GM21360 (cell line): ENCODE measurements at regions not wholly inside any gene's neighbourhood (a gene's known extent, or its start where the extent isn't known, plus 50 kb on each side); places are given as distances from the start of the nearest gene placed in this dataset.
"Not testable (repeated sequence)": the region's sequence is repeated elsewhere in the genome, so short reads cannot be mapped to it uniquely, and the experiment has no call there.

ENCODE experiments used
- ATAC-seq: cut with Tn5 transposase; IDR thresholded peaks from one replicate; pipeline ENCODE4 v1.9.1; 2021; ENCODE audit warnings: mild to moderate bottlenecking, moderate library complexity; ENCODE audit not compliant: unreplicated experiment

DNA sequence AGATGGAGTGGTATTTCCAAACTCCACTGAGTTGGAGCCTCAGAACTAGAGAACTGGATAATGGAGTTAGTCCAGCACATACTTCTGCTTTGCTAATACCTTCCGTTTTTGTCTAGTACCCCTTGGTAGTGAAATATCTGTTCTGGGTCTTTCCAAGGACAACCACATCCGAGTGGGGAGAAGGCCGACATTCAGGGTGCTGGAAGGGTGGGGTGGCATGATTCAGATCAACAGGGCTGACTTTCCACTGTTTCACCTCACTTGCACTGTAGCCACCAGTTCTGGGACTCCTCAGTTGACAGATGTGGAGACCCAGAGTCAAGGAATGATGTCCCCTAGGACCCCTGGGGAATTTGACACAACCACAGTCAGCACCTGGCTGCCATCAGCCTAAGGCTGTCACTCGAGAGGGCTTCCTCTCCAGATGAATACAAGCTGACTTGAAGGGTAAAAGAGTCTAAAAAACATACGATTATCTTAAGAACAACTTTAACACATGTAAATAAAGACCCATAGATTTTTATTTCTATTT is 84.8 kb upstream of the HNF1B start:
- ATAC-seq = no peak

DNA sequence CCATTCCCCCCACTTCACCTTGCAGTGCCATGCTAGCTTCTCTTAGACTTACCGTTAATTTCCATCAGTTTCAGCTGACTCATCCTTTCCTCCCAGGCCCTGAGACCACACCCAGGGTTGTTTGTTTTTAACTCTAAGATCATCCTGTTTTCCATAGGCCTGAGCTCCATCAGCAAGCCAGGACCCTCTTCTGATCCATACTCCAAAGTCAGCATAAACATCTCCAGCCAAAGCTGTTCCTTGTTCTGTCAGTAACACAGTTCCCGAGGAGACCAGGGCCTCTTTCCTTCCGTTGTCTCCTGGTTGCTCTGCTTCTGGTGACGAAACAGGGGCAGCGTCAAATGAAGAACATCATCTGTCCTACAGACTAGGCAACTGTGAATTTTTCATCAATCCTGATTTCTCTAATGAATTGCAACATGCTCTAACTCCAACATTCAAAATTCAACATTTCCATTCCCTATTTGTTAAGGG is 83.8 kb upstream of the HNF1B start:
- no peak for ATAC-seq

DNA sequence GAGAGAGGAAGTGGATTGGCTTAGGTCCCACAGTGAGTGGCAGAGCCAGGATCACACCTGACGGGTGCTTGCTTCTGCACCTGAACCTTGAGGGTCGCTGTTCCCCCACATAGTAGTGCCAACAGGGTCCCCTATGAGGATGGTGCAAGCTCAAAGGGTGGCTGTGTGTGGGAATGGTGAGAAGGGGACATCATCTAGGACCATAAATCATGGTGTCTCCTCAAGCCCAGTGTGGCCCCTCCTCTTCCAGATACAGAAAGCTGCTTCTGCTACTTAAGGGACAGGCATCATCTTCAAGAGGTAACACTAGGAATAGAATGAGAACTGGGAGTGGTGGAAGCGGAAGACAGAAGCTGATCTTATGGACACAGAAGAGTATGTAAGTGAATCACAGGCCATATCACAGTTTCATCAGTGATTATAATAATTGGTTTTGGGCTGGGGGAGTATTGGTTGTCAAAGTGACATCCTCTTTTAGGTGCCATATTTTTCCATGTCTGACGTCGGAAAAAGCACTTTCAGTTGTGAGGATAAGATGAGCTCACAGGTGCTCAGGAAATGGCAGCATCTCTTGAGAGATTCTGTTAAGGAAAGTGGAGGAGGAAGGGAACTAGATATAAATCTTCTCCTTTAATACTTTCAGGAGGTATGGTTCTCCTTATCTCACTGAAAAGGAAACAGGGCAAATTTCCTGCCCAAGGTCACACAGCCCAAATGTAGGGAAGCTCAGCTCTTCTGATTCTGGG is 83.2 kb upstream of the HNF1B start:
- ATAC-seq = no peak

DNA sequence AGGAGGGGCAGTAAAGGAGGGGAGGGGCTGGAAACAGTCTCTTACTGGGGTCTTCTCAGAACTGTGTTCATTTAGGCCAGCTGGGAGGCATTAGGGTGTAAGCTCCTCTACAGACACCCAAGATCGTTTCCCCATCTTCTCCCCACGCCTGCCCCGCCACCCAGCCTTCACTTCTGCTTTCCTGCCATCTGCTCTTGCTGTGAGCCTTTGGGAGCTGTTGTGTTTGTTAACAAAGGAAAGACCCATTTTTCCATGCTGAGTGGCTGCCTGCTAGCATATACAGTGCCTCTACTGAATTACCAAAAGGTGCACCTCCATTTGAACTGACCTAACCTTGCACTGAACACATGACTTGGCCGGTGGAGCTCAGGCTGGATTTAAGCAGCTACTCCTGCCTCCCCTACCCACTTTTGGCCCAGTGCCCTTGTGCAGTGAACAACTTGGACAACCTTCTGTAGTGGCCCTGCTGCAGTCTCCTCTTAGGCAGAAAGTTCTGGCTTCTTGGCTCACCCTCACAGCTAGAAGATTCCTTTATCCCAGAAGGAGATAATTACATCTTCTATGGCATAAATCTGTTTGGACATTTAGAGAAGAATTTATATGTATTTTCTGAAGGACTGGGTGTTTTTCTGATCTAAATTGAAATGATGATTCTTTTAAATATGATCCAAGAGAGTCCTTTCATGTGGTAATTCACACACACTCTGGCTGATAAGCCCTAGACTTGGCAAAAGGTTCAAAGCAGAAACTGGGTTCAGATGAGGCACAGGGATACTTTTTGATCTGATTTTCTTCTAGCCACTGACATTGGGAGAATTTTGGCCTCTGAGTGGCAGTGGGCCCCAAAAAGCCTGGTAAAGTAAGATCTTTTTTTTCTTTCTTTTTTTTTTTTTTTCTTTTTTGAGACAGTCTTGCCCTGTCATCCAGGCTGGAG is 81.9 kb upstream of the HNF1B start:
- ATAC-seq = no peak

DNA sequence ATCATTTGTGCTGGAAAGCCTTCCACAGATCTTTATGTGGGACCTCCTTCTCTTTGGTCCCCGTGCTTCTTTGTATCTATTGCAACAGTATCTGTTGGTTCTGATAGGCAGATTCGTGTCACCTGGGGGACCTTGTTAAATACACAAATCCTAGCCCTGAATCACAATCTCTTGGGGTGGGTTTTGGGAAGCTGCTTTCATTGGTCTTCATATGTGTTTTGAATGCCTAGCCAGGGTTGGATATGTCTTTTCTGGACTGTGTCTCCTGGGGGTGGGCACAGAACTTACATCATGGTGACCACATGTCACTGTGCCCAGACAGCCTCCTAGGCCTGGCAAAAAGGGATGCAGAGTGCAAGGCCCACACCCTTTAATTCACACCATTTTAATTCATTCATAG is 81.0 kb upstream of the HNF1B start:
- ATAC-seq = no peak

DNA sequence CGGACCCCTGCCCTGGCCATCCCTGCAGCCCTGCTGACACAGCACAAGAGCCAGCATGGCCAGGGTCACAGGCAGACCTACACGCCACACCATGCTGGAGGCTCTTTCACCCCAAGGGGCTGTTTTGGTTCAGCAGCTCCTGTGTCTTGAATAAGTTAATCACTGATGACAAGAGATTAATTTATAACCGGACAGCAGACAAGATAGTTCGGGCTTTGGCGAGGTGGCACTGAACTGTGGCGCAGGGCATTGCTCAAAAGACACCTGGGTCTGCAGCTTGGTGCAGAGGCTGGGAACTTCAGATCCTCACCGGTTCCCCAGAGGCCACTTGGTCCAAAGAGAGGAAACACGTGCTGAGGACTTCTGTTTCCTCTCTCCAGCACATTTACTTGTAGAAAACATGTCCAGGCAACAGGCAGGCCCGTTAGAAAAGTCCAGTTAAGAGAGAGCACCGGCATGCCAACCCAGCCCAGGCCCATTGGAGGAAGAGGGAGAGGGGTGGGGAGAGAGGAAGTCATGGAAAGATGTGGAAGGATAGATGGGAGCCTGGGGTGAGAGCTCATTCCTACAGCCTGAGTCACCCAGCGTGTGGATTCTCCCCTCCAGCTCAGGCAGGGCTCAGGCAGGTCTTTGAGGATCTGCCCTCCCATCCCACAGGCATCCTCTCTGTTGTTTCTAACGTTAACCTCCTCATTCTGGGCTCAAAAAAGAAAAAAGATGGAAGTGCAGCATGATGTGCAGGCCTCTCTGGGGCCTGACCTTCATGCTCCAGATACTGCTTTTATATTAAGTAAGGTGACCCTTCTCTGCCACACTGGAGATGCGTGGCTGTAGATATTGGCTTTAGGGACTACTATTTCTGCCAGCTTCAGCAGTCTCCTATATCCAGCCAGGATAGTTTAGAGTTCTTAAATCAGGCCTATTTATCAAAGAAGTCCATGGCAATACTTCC is 80.0 kb upstream of the HNF1B start:
- no peak for ATAC-seq

DNA sequence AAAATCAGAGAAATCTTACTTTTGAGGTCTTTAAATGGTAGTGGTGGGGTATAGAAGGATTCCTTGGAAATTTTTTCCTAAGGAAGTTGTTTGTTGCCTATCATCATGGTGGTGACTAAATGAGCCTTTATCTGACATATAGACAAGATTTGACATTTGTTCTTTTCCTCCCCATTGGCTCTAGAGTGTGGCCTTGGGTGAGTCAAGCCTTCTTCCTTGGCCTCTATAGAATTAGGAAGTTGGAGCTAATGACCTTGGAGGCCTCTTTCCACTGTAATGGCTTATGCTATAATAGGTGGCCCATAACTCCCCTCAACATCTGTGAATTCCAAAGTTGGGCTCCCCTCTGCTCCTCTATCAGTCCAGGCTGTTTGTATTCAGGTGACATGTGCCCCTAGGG is 79.1 kb upstream of the HNF1B start:
- ATAC-seq = no peak

DNA sequence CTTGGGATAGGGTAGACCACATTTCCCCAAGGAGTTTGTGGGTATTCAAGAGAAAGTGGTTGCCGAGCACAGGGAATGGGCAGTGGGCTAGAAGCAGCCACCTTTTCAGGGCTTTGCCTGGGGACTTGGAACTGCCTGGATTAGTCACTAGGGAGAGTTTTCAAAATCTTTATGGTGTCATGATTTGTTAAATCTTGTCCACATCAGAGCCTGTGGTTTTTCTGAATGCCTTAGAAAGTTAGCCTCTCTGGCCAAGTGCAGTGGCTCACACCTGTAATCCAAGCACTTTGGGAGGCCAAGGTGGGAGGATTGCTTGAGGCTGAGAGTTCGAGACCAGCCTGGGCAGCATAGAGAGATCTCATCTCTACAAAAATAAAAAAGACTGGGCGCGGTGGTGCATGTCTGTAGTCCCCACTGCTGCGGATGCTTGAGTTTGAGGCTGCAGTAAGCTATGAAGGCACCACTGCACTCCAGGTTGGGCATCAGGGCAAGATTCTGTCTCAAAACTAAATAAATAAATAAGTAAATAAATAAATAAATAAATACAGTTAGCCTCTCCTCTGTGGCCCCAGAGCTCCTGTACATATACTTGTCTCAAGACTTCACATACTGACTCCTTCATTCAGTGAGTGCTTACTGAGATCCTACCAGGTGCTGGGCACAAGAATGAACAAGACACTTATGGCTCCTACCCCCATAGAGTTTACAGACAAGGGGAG is 76.3 kb upstream of the HNF1B start:
- ATAC-seq = no peak

DNA sequence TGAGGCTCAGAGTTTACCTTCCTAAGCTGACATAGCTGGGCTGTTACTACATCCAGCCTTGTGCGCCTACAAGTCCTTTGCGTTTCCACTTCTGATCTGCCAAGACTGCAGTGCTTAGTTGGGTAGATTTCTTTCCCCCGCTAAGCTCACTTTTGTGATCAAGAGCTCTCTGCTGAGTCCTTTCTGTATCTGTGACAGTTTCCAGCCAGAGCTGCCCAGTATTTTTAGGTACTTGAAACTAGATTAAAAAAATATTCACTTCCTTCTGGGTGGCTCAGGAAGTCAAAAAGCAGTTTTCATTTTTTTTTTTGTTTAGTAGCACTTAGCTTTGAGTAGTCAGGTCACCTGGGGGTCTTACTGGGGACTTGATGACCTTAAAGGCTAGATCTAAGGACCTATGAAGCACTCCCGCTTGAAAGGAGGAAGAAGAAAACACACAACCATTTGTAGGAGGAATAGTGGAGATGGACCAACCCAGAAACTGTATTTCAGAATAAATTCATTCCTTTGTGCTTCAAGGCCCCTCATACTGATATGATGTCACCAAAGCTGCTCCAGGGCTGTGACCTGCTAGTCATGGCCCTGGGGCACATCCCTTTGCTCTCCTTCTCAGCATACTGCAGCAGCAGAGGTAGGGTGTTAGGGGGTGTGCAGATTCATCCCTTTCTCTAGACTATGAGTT is 75.6 kb upstream of the HNF1B start:
- ATAC-seq = no peak

DNA sequence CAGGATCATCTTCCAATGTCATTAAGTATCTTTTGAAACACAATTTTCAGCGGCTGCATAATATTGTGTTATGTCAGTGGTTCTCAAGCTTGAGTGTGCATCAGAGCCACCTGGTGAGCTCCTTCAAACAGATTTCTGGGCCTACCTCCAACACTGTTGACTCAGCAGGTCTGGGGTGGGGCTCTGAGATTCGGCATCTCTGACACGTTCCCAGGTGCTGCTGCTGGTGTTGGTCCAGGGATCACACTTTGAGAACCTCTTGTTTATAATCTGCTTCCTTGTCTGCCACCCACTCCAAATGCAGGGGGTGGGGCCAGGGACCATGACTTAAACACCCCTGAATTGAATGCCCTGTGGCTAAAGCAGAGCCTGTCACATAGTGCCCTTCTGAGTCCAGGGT is 73.8 kb upstream of the HNF1B start:
- no peak for ATAC-seq

DNA sequence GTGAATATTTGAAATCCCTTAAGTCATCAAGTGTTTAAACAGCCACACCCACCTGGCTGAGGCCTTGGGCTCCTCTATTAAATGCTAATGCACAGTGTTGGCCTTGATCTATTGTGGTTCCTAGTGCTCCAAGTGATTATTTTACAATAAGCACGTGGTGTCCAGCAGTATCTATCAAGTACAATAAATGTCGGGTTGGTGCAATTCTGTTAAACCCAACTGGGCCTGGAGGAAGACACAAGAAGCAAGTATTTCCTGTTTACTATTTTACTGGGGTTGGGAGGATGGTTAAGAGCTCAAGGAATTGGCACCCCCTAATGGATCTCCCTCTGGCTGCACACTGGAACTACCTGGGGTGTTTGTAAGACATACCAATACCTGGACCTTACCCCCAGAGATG is 72.1 kb upstream of the HNF1B start:
- no peak for ATAC-seq

DNA sequence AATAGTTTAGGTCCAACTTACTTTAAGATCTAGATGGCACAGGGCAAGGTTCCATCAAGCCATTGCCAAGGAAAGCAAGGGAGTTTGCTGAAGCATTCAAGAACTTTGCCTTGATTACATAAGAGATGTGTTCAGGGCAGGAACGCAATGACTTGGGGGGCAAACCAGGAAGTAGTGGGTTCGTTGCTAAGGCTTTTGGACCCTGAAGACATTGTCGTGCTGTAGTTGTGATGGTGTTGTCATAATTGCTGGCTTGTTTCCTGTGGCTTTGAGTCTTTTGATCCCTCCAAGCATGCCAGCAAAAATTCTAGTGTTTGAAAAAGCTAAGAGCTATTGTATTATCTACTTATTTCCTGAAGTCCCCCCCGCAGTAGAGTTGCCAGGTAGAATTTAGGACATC is 70.7 kb upstream of the HNF1B start:
- ATAC-seq = no peak

DNA sequence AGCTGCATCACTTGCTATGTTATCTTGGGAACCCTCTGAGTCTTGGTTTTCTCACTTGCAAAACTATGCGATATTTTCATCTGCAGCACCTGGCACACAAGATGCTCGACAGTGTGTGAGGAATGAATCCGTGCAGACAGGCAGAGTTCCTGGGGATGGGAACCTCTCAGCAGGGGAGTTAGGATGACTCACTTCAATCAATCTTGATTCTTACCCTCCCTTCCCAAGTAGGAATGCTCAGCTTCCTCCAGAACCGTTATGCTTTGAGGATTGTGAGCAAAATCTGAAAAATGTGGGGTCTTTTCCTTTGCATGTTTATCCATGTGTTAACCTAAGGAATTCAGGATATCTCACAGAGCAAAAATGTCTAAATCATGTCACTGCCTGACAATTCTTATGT is 68.9 kb upstream of the HNF1B start:
- no peak for ATAC-seq

DNA sequence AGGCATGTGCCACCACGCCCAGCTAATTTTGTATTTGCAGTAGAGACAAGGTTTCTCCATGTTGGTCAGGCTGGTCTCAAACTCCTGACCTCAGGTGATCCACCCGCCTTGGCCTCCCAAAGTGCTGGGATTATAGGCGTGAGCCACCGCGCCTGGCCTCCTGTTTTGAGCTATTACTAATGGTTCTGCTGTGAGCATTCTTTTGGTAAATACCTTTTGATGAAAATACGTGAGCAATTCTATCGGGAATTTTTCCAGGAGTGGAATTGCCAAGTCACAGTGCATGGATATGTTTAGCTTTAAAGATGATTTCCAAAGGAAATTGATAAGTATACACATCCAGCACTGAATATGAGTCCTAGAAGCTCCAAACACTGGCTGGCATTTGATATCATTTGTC is 64.0 kb upstream of the HNF1B start:
- ATAC-seq = not testable (repeated sequence)

DNA sequence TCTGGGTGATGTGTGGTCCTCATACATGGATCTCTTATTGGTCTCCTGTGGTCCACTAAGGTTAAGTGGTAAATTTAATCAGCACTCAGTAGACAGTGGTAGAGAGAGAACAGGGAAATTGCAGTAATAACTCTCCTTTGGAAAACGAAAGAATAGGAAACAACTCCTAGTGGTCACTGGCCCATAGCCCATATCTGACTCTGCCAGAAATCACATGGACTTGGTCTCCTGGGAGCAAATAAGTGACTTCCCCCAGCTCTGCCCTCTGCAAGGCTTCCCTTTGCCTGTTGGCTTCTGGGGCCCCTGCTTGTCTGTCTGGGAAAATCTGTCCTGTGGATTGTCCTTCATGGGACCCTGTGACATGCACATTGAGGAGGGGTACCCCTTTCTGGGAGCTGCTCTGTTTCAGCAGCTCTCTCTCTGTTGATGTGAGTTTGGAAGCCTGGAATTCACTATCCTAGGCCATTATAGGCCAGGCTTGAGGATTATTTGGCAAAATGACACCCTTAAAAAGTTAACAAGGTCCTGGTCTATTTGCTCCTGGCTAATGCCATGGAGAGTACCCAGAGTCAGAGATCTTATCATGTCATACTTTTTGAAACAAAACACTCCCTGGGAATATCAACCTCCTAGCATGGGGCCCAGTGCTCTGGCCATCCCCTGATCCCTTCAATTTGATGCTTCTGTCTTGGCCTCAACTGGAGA is 58.0 kb upstream of the HNF1B start:
- ATAC-seq = no peak

DNA sequence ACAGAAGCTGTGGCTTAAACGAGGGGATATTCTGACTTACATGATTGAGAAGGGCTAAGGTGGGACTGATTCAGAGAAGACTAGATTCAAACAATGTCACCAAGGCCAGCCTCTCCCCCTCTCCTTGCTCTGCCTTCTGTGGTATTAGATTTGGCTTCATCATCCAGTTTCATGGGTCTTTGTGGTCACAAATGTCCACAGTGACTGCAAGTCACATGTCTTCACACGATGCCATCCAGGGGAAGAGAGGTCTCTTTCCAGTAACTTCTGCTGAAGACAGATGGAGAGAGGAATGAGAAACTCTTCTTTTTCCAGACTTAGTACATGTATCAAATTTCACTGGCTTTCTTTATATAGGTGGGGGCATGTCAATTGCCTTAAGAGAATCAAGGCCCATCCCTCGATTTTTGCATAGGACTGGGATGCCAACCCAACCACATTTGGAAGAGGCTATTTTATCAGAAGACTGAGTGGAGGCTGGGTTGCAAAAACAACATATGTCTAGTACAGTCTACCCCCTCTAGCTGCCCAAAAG is 57.3 kb upstream of the HNF1B start:
- ATAC-seq = no peak

DNA sequence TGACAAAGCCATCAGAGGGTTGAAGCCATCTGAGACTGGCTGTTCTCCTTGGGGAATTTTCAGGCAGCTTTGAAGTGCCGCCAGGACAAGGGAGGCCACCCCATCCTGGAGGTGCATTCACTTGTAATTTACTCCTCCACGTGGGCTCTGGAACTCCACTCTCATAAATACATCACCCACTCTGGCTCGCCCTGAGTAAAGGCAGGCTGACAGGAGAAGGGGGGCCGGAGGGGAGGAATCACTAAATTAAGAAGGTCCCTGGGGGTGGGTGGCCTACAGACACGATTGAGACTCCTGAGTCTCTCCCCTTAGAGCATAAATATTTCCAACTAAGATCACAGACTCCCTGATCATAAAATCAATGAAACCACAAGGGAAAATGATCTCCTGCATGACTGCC is 56.3 kb upstream of the HNF1B start:
- no peak for ATAC-seq

DNA sequence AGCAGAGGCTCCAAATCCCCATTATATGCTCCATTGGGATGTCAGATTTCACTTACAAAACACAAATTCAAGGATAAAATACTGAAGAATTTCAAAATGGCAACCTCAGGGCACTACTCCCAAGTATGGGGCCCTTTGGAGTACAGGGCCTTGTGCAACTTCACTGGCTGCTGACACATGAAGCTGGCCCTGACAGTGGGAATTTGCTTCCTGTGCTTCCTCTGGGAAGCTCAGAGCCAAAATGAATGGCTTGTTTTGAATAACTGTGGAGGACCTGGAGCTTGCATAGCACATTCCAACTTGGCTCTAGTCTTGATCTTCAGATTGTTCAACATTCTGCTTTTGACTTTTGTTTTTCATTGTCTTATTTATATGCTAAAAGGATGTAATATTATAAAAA is 52.3 kb upstream of the HNF1B start:
- ATAC-seq = no peak

DNA sequence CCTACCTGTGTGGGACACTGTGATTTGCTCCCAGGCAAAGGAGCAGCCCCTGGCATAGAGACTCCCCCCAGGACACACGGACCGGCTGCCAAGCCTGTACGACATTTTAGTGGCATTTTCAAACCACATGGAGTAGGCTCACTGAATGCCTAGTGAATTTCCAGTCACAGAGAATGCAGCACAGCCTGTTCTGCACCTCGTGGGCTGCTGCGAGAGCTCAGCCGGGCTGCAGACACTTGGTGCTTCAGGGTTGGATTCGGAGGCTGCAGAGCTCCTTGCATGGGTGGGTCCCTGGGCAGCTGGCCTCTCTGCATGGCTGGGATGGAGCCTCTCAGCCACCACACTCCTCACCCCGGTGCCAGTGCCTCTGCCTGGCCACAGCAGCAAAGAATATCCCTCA is 51.2 kb upstream of the HNF1B start:
- ATAC-seq = no peak
